ENCODE measurements at regions not wholly inside any gene's neighbourhood (a gene's known extent, or its start where the extent isn't known, plus 50 kb on each side); places are given as distances from the start of the nearest gene placed in this dataset.

GRCh38 chr6:91877994-91878393 lies 1291.1 kb upstream of the MAP3K7 start:
- TF ChIP-seq CTCF (IDR thresholded peaks at IDR 0.05): no peak
- TF ChIP-seq POLR2A (IDR thresholded peaks at IDR 0.05): no peak

Data from body of pancreas (tissue), 4 donors.